ENCODE measurements at regions not wholly inside any gene's neighbourhood (a gene's known extent, or its start where the extent isn't known, plus 50 kb on each side); places are given as distances from the start of the nearest gene placed in this dataset.

GRCh38 chr16:17877821-17878360 lies 407.1 kb upstream of the XYLT1 start:
- no peak for TF ChIP-seq TAF1 (IDR thresholded peaks at IDR 0.05; ENCODE audit: borderline replicate concordance, insufficient read depth, low read length)
- TF ChIP-seq FOXP2 (optimal IDR thresholded peaks at IDR 0.05; ENCODE audit: borderline replicate concordance, extremely low read depth, extremely low read length, insufficient read depth): no peak
- no peak for TF ChIP-seq REST (IDR thresholded peaks at IDR 0.05; ENCODE audit: insufficient read depth in 1 of 2, low read depth in 2 of 2, low read length in 2 of 2)
